Fibroblast of the conjunctiva (primary cell): ENCODE measurements at regions not wholly inside any gene's neighbourhood (a gene's known extent, or its start where the extent isn't known, plus 50 kb on each side); places are given as distances from the start of the nearest gene placed in this dataset.

Source experiments
- DNase-seq: peaks from one replicate; pipeline ENCODE4 v3.0.0-alpha.2; 2010; ENCODE audit warnings: low read depth

DNA sequence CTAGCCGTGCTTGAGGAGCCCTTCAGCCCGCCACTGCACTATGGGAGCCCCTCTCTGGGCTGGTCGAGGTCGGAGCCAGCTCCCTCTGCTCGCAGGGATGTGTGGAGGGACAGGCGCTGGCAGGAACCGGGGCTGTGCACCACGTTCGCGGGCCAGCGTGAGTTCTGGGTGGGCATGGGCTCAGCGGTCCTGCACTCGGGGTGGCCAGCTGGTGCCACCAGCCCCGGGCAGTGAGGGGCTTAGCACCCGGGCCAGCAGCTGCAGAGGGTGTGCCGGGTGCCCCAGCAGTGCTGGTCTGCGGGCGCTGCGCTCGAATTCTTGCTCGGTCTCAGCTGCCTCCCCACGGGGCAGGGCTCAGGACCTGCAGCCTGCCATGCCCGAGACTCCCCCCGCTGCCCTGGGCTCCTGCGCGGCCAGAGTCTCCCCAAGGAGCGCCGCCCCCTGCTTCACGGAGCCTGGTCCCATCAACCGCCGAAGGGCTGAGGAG lies 90.8 kb upstream of the NRG3 start:
- no peak for DNase-seq

DNA sequence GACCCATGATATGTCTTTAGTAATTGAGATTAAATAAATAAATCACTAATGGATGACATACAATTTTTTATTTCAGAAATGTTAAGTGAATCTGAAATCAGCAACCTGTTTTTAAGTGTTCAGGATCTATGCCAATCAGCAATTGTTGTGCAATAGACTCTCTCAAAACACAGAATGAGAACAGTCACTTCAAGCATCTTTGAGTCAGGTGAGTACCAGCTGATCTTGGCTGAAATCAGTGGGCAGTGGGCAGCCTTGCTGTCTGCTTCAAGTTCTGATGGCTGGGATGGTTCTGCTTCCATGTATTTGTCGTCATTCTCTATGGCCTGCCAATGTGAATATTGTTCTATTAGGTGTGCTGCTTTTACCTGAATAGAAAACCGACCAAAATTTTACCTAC lies 82.3 kb upstream of the NRG3 start:
- DNase-seq = no peak

DNA sequence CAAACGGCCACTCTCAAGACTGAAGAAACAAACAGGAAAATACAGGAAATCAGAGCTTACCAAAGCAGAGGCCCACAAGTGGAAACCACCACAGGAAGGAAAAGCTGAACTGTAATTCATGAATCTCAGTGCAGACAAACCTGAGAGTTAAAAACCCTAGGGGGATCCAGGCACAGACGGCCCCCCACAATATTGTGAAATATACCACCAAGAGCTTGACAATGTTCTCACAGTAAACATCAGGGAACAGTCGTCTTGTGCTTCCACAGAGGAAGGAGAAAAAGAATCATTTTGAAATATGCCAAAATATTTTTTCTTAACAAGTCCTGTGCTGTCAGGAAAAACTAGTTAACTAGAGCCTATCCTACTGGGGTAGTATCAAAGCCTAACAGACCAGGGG lies 68.2 kb upstream of the NRG3 start:
- DNase-seq = no peak

DNA sequence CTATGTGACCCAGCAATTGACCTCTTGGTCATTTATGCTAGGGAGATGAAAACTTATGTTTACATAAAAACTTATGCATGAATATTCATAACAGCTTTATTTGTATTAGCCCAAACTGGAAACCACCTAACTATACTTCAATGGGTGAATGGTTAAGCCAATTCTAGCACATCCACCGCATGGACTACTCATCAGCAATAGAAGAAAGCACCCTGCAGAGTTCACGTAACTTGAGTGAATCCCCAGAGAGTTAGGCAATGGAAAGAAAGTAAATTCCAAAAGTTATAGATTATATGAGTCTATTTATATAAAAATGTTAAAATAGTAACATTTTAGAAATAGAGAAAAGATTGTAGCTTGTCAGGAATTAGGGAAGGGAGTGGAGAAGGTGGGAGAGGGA lies 60.2 kb upstream of the NRG3 start:
- DNase-seq = no peak

DNA sequence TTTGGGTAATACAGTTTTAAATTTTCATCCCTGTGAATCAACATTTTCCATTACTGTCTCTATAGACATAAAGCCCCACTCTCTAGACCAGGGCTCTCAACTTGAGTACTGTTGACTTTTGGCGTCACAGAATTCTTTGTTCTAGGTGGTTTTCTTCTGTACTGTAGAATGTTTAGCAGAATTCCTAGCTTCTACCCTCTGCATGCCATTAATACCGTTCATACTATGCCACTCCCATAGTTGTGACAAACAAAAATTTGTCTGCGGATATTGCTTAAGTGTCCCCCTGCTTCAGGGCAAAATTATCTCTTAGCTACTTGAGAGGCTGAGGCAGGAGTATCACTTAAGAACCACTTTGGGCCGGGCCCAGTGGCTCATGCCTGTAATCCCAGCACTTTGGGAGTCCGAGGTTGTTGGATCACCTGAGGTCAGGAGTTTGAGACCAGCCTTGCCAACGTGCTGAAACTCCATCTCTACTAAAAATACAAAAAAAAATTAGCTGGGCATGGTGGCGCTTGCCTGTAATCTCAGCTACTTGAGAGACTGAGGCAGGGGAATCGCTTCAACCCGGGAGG lies 57.3 kb upstream of the NRG3 start:
- no peak for DNase-seq

DNA sequence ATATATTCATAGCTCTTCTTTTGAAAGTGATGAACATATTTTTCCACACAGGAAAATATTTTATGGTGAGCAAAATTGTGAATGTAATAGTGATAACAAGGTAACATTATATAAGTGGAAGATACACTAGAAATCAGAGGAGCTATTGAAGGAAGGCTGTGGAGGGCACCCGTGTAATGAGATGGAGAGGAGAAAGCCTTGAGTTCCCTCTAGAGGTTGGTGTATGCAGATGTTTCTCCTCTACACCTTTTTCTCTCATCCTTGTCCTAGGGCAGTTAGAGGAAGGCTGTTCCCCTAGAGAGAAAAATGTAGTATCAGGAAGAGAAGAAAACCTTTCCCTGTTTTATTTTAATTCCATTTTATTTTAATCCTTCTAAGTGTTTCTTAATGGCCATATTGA lies 54.6 kb upstream of the NRG3 start:
- DNase-seq = no peak
